K562 (cell line): ENCODE measurements at regions not wholly inside any gene's neighbourhood (a gene's known extent, or its start where the extent isn't known, plus 50 kb on each side); places are given as distances from the start of the nearest gene placed in this dataset.

ENCODE experiments used
- ADNP ChIP-seq: fragments of 200-800 bp; sonication (Bioruptor generic); IDR thresholded peaks from 2 replicates; pipeline ENCODE4 v1.6.1; 2016; ENCODE audit warnings: missing genetic modification characterization, missing compliant biosample characterization
- BRD9 ChIP-seq: fragments of 450-650 bp; IDR thresholded peaks from 2 replicates; pipeline ENCODE4 v1.6.1; 2018; ENCODE audit warnings: low read depth; ENCODE audit not compliant: partially characterized antibody
- CEBPB ChIP-seq: fragments of 450-650 bp; IDR thresholded peaks from 2 replicates; pipeline ENCODE4 v1.6.1; 2016; ENCODE audit warnings: missing genetic modification characterization, missing compliant biosample characterization
- DIDO1 ChIP-seq: fragments of 450-650 bp; IDR thresholded peaks from 2 replicates; pipeline ENCODE4 v1.6.1; 2016; ENCODE audit warnings: low read depth, missing biosample characterization, missing genetic modification characterization
- DPF2 ChIP-seq: fragments of 450-650 bp; IDR thresholded peaks from 2 replicates; pipeline ENCODE4 v1.6.1; 2016
- E4F1 ChIP-seq: fragments of 250-450 bp; sonication (Bioruptor Pico); IDR thresholded peaks from 2 replicates; pipeline ENCODE4 v1.5.0; 2021; ENCODE audit warnings: mild to moderate bottlenecking, borderline replicate concordance
- NELFE ChIP-seq: IDR thresholded peaks from 2 replicates; pipeline ENCODE4 v1.6.1; 2011; ENCODE audit warnings: mild to moderate bottlenecking; ENCODE audit not compliant: insufficient read depth, insufficient read length
- POLR2G ChIP-seq: fragments of 200-400 bp; formaldehyde crosslinking; IDR thresholded peaks from 2 replicates; pipeline ENCODE4 v1.6.1; 2017; ENCODE audit warnings: low read depth, mild to moderate bottlenecking, antibody characterized with exemption, low read length, moderate library complexity
- RUNX1 ChIP-seq: sonication (generic); IDR thresholded peaks from 2 replicates; pipeline ENCODE4 v1.6.1; 2016; ENCODE audit warnings: antibody characterized with exemption, low read depth
- ZNF75A ChIP-seq: fragments of 450-650 bp; formaldehyde crosslinking; IDR thresholded peaks from 2 replicates; pipeline ENCODE4 v1.4.0; 2020; ENCODE audit warnings: mild to moderate bottlenecking
- TF ChIP-seq, protein P1 (sequence below): sonication (generic); formaldehyde crosslinking; IDR thresholded peaks from 2 replicates; pipeline ENCODE4 v1.8.0; 2023; ENCODE audit warnings: mild to moderate bottlenecking, missing genetic modification reagents
- TF ChIP-seq, protein P2 (sequence below): fragments of 250-450 bp; sonication (Bioruptor Pico); IDR thresholded peaks from 2 replicates; pipeline ENCODE4 v1.5.0; 2020; ENCODE audit warnings: mild to moderate bottlenecking, borderline replicate concordance
- TF ChIP-seq, protein P3 (sequence below), 3 experiments: IDR thresholded peaks in 2 of 3; conservative IDR thresholded peaks in 1 of 3; 2 replicates each; pipeline ENCODE4 v1.5.1; 2011 to 2012; ENCODE audit warnings: low read length in 3 of 3, mild to moderate bottlenecking in 3 of 3, control low read depth in 2 of 3, improper control_type of control experiment in 1 of 3, inconsistent platforms in 1 of 3, low read depth in 1 of 3, mixed read lengths in 1 of 3, moderate library complexity in 1 of 3; ENCODE audit not compliant: insufficient read depth in 2 of 3
- TF ChIP-seq, protein P4 (sequence below), 2 experiments: fragments of 450-650 bp; conservative IDR thresholded peaks; 2 replicates each; pipeline ENCODE4 v1.6.1; 2017; ENCODE audit warnings: mild to moderate bottlenecking in 2 of 2, moderate library complexity in 2 of 2
- TF ChIP-seq, protein P5 (sequence below): sonication (generic); formaldehyde crosslinking; IDR thresholded peaks from 2 replicates; pipeline ENCODE4 v1.9.0; 2022; ENCODE audit warnings: mild to moderate bottlenecking, missing genetic modification reagents

DNA sequence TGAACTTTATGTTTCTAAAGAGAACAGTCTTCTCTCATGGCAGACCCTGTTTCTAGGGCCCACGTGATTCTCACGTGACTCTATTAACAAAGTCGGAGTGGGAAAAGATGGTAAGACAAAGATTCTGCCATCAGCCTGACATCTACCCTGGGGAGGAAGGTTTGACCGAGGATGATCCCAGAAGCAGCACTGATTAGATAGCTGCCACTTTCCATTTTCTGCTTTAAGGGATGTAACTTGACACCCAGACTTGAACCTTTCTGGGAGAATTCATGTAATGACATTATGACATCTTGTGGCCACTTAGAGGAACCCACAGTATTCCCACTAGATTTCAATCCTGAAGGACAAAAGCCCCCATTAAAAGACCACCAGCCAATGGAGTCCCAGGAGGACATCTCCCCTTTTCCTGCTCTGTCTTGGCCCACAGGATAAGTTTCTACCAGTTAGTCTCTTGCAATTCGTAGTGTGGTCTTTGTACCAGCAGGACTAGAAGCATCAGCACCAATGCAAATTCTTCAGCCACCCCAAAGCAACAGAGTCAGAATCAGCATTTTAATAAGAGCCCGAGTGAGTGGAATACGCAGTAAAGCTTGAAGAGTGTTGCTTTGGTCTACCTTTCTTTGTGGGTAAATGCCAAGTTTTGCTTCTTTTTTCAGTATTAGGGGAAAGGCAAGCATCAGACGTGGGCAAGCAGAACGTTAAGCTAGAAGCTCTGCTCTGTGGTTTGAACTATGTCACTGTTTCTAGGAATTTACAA is 480.5 kb upstream of the PROK2 start (continued):
- TF ChIP-seq, protein P1, sequence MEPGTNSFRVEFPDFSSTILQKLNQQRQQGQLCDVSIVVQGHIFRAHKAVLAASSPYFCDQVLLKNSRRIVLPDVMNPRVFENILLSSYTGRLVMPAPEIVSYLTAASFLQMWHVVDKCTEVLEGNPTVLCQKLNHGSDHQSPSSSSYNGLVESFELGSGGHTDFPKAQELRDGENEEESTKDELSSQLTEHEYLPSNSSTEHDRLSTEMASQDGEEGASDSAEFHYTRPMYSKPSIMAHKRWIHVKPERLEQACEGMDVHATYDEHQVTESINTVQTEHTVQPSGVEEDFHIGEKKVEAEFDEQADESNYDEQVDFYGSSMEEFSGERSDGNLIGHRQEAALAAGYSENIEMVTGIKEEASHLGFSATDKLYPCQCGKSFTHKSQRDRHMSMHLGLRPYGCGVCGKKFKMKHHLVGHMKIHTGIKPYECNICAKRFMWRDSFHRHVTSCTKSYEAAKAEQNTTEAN (CRISPR knock-in tag): no peak
- TF ChIP-seq E4F1 (CRISPR knock-in tag) (no peak), ZNF75A (CRISPR knock-in tag) (no peak), CEBPB (tag) (no peak), NELFE (no peak), POLR2G (no peak), DPF2 (peak; percentile 37; the same call in 1 of the 2 replicates), RUNX1 (no peak), DIDO1 (no peak), BRD9 (peak; percentile 81), ADNP (no peak)
- TF ChIP-seq, protein P2, sequence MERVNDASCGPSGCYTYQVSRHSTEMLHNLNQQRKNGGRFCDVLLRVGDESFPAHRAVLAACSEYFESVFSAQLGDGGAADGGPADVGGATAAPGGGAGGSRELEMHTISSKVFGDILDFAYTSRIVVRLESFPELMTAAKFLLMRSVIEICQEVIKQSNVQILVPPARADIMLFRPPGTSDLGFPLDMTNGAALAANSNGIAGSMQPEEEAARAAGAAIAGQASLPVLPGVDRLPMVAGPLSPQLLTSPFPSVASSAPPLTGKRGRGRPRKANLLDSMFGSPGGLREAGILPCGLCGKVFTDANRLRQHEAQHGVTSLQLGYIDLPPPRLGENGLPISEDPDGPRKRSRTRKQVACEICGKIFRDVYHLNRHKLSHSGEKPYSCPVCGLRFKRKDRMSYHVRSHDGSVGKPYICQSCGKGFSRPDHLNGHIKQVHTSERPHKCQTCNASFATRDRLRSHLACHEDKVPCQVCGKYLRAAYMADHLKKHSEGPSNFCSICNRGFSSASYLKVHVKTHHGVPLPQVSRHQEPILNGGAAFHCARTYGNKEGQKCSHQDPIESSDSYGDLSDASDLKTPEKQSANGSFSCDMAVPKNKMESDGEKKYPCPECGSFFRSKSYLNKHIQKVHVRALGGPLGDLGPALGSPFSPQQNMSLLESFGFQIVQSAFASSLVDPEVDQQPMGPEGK: no peak
- TF ChIP-seq, protein P3, sequence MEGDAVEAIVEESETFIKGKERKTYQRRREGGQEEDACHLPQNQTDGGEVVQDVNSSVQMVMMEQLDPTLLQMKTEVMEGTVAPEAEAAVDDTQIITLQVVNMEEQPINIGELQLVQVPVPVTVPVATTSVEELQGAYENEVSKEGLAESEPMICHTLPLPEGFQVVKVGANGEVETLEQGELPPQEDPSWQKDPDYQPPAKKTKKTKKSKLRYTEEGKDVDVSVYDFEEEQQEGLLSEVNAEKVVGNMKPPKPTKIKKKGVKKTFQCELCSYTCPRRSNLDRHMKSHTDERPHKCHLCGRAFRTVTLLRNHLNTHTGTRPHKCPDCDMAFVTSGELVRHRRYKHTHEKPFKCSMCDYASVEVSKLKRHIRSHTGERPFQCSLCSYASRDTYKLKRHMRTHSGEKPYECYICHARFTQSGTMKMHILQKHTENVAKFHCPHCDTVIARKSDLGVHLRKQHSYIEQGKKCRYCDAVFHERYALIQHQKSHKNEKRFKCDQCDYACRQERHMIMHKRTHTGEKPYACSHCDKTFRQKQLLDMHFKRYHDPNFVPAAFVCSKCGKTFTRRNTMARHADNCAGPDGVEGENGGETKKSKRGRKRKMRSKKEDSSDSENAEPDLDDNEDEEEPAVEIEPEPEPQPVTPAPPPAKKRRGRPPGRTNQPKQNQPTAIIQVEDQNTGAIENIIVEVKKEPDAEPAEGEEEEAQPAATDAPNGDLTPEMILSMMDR (IDR thresholded peaks at IDR 0.05 in 2 of 3, conservative IDR thresholded peaks at IDR 0.05 in 1 of 3; ENCODE audit: insufficient read depth in 2 of 3, low read depth in 1 of 3, low read length in 3 of 3): peak; percentile 51 to 73 (median 66); a peak in 5 of 6 replicates
- TF ChIP-seq, protein P4, sequence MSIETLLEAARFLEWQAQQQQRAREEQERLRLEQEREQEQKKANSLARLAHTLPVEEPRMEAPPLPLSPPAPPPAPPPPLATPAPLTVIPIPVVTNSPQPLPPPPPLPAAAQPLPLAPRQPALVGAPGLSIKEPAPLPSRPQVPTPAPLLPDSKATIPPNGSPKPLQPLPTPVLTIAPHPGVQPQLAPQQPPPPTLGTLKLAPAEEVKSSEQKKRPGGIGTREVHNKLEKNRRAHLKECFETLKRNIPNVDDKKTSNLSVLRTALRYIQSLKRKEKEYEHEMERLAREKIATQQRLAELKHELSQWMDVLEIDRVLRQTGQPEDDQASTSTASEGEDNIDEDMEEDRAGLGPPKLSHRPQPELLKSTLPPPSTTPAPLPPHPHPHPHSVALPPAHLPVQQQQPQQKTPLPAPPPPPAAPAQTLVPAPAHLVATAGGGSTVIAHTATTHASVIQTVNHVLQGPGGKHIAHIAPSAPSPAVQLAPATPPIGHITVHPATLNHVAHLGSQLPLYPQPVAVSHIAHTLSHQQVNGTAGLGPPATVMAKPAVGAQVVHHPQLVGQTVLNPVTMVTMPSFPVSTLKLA (conservative IDR thresholded peaks at IDR 0.05): peak in 1 of 2 experiments; percentile 21; a peak in 1 of 4 replicates
- TF ChIP-seq, protein P5, sequence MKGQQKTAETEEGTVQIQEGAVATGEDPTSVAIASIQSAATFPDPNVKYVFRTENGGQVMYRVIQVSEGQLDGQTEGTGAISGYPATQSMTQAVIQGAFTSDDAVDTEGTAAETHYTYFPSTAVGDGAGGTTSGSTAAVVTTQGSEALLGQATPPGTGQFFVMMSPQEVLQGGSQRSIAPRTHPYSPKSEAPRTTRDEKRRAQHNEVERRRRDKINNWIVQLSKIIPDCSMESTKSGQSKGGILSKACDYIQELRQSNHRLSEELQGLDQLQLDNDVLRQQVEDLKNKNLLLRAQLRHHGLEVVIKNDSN (CRISPR knock-in tag): peak; percentile 74
